ENCODE measurements at regions not wholly inside any gene's neighbourhood (a gene's known extent, or its start where the extent isn't known, plus 50 kb on each side); places are given as distances from the start of the nearest gene placed in this dataset.

DNA sequence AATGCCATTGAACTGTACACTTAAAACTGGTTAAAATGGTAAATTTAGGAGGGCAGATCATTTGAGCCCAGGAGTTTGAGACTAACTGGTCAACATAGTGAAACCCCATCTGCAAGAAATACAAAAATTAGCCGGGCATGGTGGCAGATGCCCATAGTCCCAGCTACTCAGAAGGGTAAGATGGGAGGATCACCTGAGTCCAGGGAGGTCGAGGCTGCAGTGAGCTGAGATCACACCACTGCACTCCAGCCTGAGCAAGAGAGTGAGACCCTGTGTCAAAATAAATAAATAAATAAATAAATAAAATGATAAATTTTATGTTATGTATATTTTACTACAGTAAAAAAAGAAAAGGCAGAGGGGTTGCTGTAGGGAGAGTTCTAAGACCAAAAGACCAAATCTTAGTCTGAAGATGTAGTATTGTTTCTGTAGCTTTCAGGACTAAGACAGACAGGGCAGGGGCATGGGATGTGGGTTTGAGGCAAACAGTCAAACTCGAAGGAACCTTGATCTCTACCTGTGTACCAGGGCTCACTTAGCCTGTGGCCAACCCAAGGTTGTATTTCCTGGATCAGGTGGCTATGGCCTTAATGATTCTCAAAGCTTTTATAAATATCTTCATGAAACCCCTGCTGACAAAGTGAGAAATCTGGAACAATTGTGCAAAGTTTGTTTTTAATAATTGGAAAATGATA lies 316.7 kb downstream of the CYRIA start:
- no peaks in the 10 kb centered on the region for H4K20me1 ChIP-seq (ENCODE audit: insufficient read depth, low read length)
- TF ChIP-seq RFX5 (IDR thresholded peaks at IDR 0.05; ENCODE audit: low read depth, low read length), result no peak
- no peak overlapping the region for H3K4me2 ChIP-seq (ENCODE audit: low read depth, low read length)
- H3K56ac ChIP-seq (ENCODE audit: extremely low read depth, insufficient read depth, low read length), result no peak overlapping the region
- ChIA-PET POLR2A (ENCODE audit: unreplicated experiment) (no interaction called here), CTCF (no interaction called here)
- H4K5ac ChIP-seq (ENCODE audit: low read depth, low read length), result no peak overlapping the region
- no peak overlapping the region for H2BK15ac ChIP-seq (ENCODE audit: low read depth, low read length)
- no peaks in the 10 kb centered on the region for H3K27me3 ChIP-seq (ENCODE audit: control insufficient read depth, insufficient read depth, low read length)
- intact Hi-C loops (cut with micrococcal nuclease), result no loop called here
- H3K14ac ChIP-seq (replicated peaks; ENCODE audit: low read depth, low read length), result no peak overlapping the region
- no CpG with 5 or more reads among the region's 3 CpGs for WGBS, 2 experiments (ENCODE audit: extremely low coverage in 2 of 2, insufficient read length in 1 of 2)
- H2AK9ac ChIP-seq (replicated peaks; ENCODE audit: low read depth, low read length, poor library complexity), result no peak overlapping the region
- no peak overlapping the region for H3K4me3 ChIP-seq (ENCODE audit: insufficient read depth, low read depth, low read length)
- in situ Hi-C loops (cut with MboI; ENCODE audit: low sequenced_read_pairs), result no loop called here
- no peak overlapping the region for H4K8ac ChIP-seq (ENCODE audit: low read depth in 2 of 2, low read length in 2 of 2)
- no peaks in the 10 kb centered on the region for H3K9me1 ChIP-seq (ENCODE audit: insufficient read depth, low read length)
- H3K4ac ChIP-seq (ENCODE audit: low read depth, low read length), result no peak overlapping the region
- H3K4me1 ChIP-seq (ENCODE audit: control insufficient read depth, insufficient read depth, low read length), result no peaks in the 10 kb centered on the region
- no peak overlapping the region for H2BK20ac ChIP-seq (ENCODE audit: low read depth, low read length)
- H2BK120ac ChIP-seq (ENCODE audit: low read depth, low read length), result no peak overlapping the region
- DNase-seq (no peak), ATAC-seq (ENCODE audit: low read depth) (no peak)
- no peak overlapping the region for H4K91ac ChIP-seq (ENCODE audit: insufficient read depth, low read depth, low read length)
- dilution Hi-C loops (cut with HindIII; ENCODE audit: low sequenced_read_pairs, unreplicated experiment), result no loop called here
- no peak overlapping the region for H2AFZ ChIP-seq (replicated peaks; ENCODE audit: low read length, poor library complexity)
- no peaks in the 10 kb centered on the region for H3K36me3 ChIP-seq (ENCODE audit: control insufficient read depth, insufficient read depth, low read length)
- no peak overlapping the region for H3K27ac ChIP-seq (ENCODE audit: insufficient read depth, low read length)
- no peak overlapping the region for H3K18ac ChIP-seq (ENCODE audit: low read depth, low read length)
- H3K79me1 ChIP-seq (ENCODE audit: low read depth in 1 of 2, low read length in 2 of 2), result no peaks in the 10 kb centered on the region
- no peak overlapping the region for H3K9ac ChIP-seq (ENCODE audit: low read depth, low read length)
- no peak overlapping the region for H3K23ac ChIP-seq (ENCODE audit: low read depth, low read length)
- no TSS peak for BruUV-seq (replicated peaks)
- no peak overlapping the region for H2AK5ac ChIP-seq (ENCODE audit: low read depth, low read length)
- peaks cover 11% of the 10 kb centered on the region; the same call in 1 of the 2 replicates for H3K9me3 ChIP-seq (ENCODE audit: control insufficient read depth, insufficient read depth, low read length)
- H2BK5ac ChIP-seq (ENCODE audit: low read depth, low read length, poor library complexity, severe bottlenecking), result no peak overlapping the region

Data from IMR-90 (cell line).